Transverse colon (tissue), 4 donors: ENCODE measurements at regions not wholly inside any gene's neighbourhood (a gene's known extent, or its start where the extent isn't known, plus 50 kb on each side); places are given as distances from the start of the nearest gene placed in this dataset.

ENCODE experiments used
- CTCF ChIP-seq, 5 experiments: fragments of 200-600 bp in 3 of 5; fragments of 450-650 bp in 2 of 5; sonication (generic) in 3 of 5; IDR thresholded peaks; 1 replicate in 2 of 5; 2 replicates in 3 of 5; pipeline ENCODE4 v1.5.1; 2016 to 2017; ENCODE audit warnings: antibody characterized with exemption in 5 of 5, inconsistent platforms in 3 of 5, mild to moderate bottlenecking in 2 of 5, moderate library complexity in 1 of 5
- EP300 ChIP-seq: sonication (generic); formaldehyde crosslinking; IDR thresholded peaks from one replicate; pipeline ENCODE4 v1.6.1; 2017; ENCODE audit warnings: antibody characterized with exemption, low read depth
- POLR2A ChIP-seq: fragments of 450-650 bp; IDR thresholded peaks from one replicate; pipeline ENCODE4 v1.6.1; 2016; ENCODE audit warnings: antibody characterized with exemption, mild to moderate bottlenecking, moderate library complexity
- POLR2AphosphoS5 ChIP-seq, 3 donors: sonication (generic); formaldehyde crosslinking; IDR thresholded peaks; one replicate each; pipeline ENCODE4 v1.6.1; 2016; ENCODE audit warnings: antibody characterized with exemption in 3 of 3

- TF ChIP-seq EP300 = no peak
- no peak for TF ChIP-seq CTCF (IDR thresholded peaks at IDR 0.05)
- TF ChIP-seq POLR2AphosphoS5 (IDR thresholded peaks at IDR 0.05) = no peak
- no peak for TF ChIP-seq POLR2A
Observed at GRCh38 chr2:175647058-175647457, 355.0 kb downstream of the LNPK start.
